K562 (cell line): ENCODE measurements at regions not wholly inside any gene's neighbourhood (a gene's known extent, or its start where the extent isn't known, plus 50 kb on each side); places are given as distances from the start of the nearest gene placed in this dataset.

Experiments
- ATAC-seq: fragments of 200-7000 bp; cut with Tn5 transposase; 3 replicates; pipeline ENCODE4 v1.9.1; 2020; ENCODE audit warnings: moderate library complexity
- BruUV-seq: library from RNA; stranded (reverse); fragments of 400-500 nt; replicated peaks from 2 replicates; lab custom pipeline; 2021; lab: Mats Ljungman, UMichigan
- CTCF ChIA-PET: fragments of 300-600 bp; formaldehyde crosslinking; extraction: SDS; loops from one replicate; lab custom pipeline; 2021; ENCODE audit warnings: low intra/inter-chr PET ratio; lab: Yijun Ruan, JAX
- POLR2A ChIA-PET: fragments of 300-600, 350-650 bp; sonication (Branson Sonifier 250); formaldehyde crosslinking; extraction: SDS; loops from one replicate; lab custom pipeline; 2021; ENCODE audit warnings: antibody characterized with exemption, inconsistent platforms; lab: Yijun Ruan, JAX
- DNase-seq, 4 experiments: peaks; one replicate each; pipeline versions ENCODE4 v3.0.0 to v3.0.0-alpha.2; 2011 to 2018; ENCODE audit warnings: low spot score in 3 of 4, mixed read lengths in 3 of 4; ENCODE audit errors: extremely low read depth in 1 of 4
- FAIRE-seq: peaks from 2 replicates; lab custom pipeline; 2011; peaks lifted over from hg19 to GRCh38; lab: Jason Lieb, UNC
- H2AFZ ChIP-seq: 2 replicates; pipeline ENCODE4 v1.6.0; 2011; ENCODE audit warnings: low read depth, low read length, control low read depth, inconsistent platforms
- H3K27ac ChIP-seq: fragments of 200-600 bp; 3 replicates; pipeline ENCODE4 v1.8.0; 2011; ENCODE audit warnings: low read depth, mild to moderate bottlenecking, control low read depth, inconsistent platforms, low read length, moderate library complexity, mixed read lengths; ENCODE audit errors: extremely low read depth
- H3K27me3 ChIP-seq, 2 experiments: fragments of 300-600 bp in 1 of 2; 2 replicates in 1 of 2; 3 replicates in 1 of 2; pipeline versions ENCODE4 v1.6.0 to v1.8.0; 2011; ENCODE audit warnings: inconsistent platforms in 2 of 2, low read length in 2 of 2, mild to moderate bottlenecking in 1 of 2, mixed read lengths in 1 of 2, moderate library complexity in 1 of 2; ENCODE audit not compliant: control insufficient read depth in 2 of 2, insufficient read depth in 2 of 2
- H3K36me3 ChIP-seq: fragments of 300-600 bp; 3 replicates; pipeline ENCODE4 v1.8.0; 2011; ENCODE audit warnings: mild to moderate bottlenecking, low read length, inconsistent platforms; ENCODE audit not compliant: control insufficient read depth, insufficient read depth
- H3K4me1 ChIP-seq, 2 experiments: fragments of 200-600 bp in 1 of 2; replicated peaks in 1 of 2; 2 replicates in 1 of 2; 3 replicates in 1 of 2; pipeline versions ENCODE4 v1.5.1 to v1.8.0; 2011; ENCODE audit warnings: inconsistent platforms in 2 of 2, low read length in 2 of 2, mild to moderate bottlenecking in 1 of 2, mixed read lengths in 1 of 2, moderate library complexity in 1 of 2; ENCODE audit not compliant: control insufficient read depth in 2 of 2, insufficient read depth in 2 of 2
- H3K4me2 ChIP-seq: 2 replicates; pipeline ENCODE4 v1.6.1; 2011; ENCODE audit warnings: low read length, control low read depth, inconsistent platforms, mixed read lengths; ENCODE audit not compliant: insufficient read depth
- H3K4me3 ChIP-seq: fragments of 200-600 bp; sonication (generic), shearing (Covaris generic); 2 replicates; pipeline ENCODE4 v1.5.1; 2016; ENCODE audit warnings: control low read depth, inconsistent platforms
- H3K79me2 ChIP-seq: fragments of 200-600 bp; 3 replicates; pipeline ENCODE4 v1.8.0; 2011; ENCODE audit warnings: low read length, inconsistent platforms; ENCODE audit not compliant: control insufficient read depth, insufficient read depth
- H3K9ac ChIP-seq, 2 experiments: 2 replicates each; pipeline versions ENCODE4 v1.6.0 to v1.6.1; 2011; ENCODE audit warnings: low read depth in 2 of 2, low read length in 2 of 2, control low read depth in 1 of 2, inconsistent platforms in 1 of 2, mild to moderate bottlenecking in 1 of 2, mixed read lengths in 1 of 2; ENCODE audit not compliant: insufficient read depth in 1 of 2
- H3K9me1 ChIP-seq: one replicate; pipeline ENCODE4 v1.6.0; 2011; ENCODE audit warnings: inconsistent platforms, mild to moderate bottlenecking, low read length, moderate library complexity; ENCODE audit not compliant: control insufficient read depth, insufficient read depth
- H3K9me3 ChIP-seq: replicated peaks from 2 replicates; pipeline ENCODE4 v1.5.1; 2011; ENCODE audit warnings: low read depth, low read length, inconsistent platforms; ENCODE audit not compliant: control insufficient read depth, insufficient read depth
- H4K20me1 ChIP-seq: replicated peaks from 2 replicates; pipeline ENCODE4 v1.6.1; 2011; ENCODE audit warnings: low read length, inconsistent platforms, mixed read lengths; ENCODE audit not compliant: control insufficient read depth, insufficient read depth
- CBFA2T3 ChIP-seq: fragments of 450-650 bp; IDR thresholded peaks from 2 replicates; pipeline ENCODE4 v1.6.1; 2017
- CHD4 ChIP-seq: fragments of 200-600 bp; sonication (generic); IDR thresholded peaks from 3 replicates; pipeline ENCODE4 v1.6.1; 2012; ENCODE audit warnings: low read depth, mild to moderate bottlenecking, mixed read lengths, low read length, inconsistent platforms; ENCODE audit not compliant: insufficient read depth, insufficient replicate concordance, poor library complexity, severe bottlenecking
- DPF2 ChIP-seq: fragments of 450-650 bp; IDR thresholded peaks from 2 replicates; pipeline ENCODE4 v1.6.1; 2016
- ETV1 ChIP-seq: fragments of 450-650 bp; conservative IDR thresholded peaks from 2 replicates; pipeline ENCODE4 v1.6.1; 2016; ENCODE audit warnings: missing genetic modification characterization, control low read depth, low read depth, missing compliant biosample characterization
- HDAC2 ChIP-seq: fragments of 450-650 bp; IDR thresholded peaks from 2 replicates; pipeline ENCODE4 v1.6.1; 2016; ENCODE audit warnings: mild to moderate bottlenecking
- ILK ChIP-seq: fragments of 450-650 bp; IDR thresholded peaks from 2 replicates; pipeline ENCODE4 v1.6.1; 2016; ENCODE audit warnings: missing genetic modification characterization, low read depth, mild to moderate bottlenecking, missing compliant biosample characterization, moderate library complexity, borderline replicate concordance
- KLF16 ChIP-seq: IDR thresholded peaks from 2 replicates; pipeline ENCODE4 v1.6.1; 2016; ENCODE audit warnings: antibody characterized with exemption
- MEF2A ChIP-seq: IDR thresholded peaks from 2 replicates; pipeline ENCODE4 v1.6.1; 2011; ENCODE audit warnings: low read depth, mild to moderate bottlenecking, low read length, moderate library complexity; ENCODE audit not compliant: control insufficient read depth
- MEF2D ChIP-seq: conservative IDR thresholded peaks from 2 replicates; pipeline ENCODE4 v1.6.1; 2016; ENCODE audit warnings: low read depth, missing genetic modification characterization, missing compliant biosample characterization
- NCOR1 ChIP-seq: fragments of 450-650 bp; IDR thresholded peaks from 2 replicates; pipeline ENCODE4 v1.6.1; 2016; ENCODE audit warnings: mild to moderate bottlenecking, moderate library complexity
- POLR2AphosphoS5 ChIP-seq: IDR thresholded peaks from 2 replicates; pipeline ENCODE4 v1.6.1; 2011; ENCODE audit warnings: mild to moderate bottlenecking, low read depth, low read length, moderate library complexity; ENCODE audit not compliant: control insufficient read depth, insufficient read depth
- SIN3A ChIP-seq, 2 experiments: fragments of 150-350 bp in 1 of 2; IDR thresholded peaks; 2 replicates each; pipeline ENCODE4 v1.6.1; 2011 to 2016; ENCODE audit warnings: borderline replicate concordance in 2 of 2, low read depth in 2 of 2, low read length in 2 of 2, mild to moderate bottlenecking in 2 of 2, moderate library complexity in 2 of 2; ENCODE audit not compliant: control insufficient read depth in 1 of 2
- TAL1 ChIP-seq: fragments of 450-650 bp; IDR thresholded peaks from 2 replicates; pipeline ENCODE4 v1.6.1; 2016; ENCODE audit warnings: mild to moderate bottlenecking
- TEAD4 ChIP-seq, 2 experiments: sonication (generic) in 1 of 2; formaldehyde crosslinking in 1 of 2; IDR thresholded peaks; 2 replicates each; pipeline versions ENCODE4 v1.6.1 to v1.8.0; 2012 to 2022; ENCODE audit warnings: borderline replicate concordance in 1 of 2, inconsistent platforms in 1 of 2, low read length in 1 of 2, mild to moderate bottlenecking in 1 of 2, missing genetic modification reagents in 1 of 2
- TRIM24 ChIP-seq, 2 experiments: fragments of 450-650 bp; IDR thresholded peaks; 2 replicates each; pipeline ENCODE4 v1.6.1; 2016
- ZFP36 ChIP-seq: fragments of 150-350 bp; IDR thresholded peaks from 2 replicates; pipeline ENCODE4 v1.6.1; 2018; ENCODE audit warnings: low read length, low read depth; ENCODE audit not compliant: partially characterized antibody
- ZNF384 ChIP-seq: IDR thresholded peaks from 2 replicates; pipeline ENCODE4 v1.6.1; 2012; ENCODE audit warnings: low read depth, low read length, improper control_type of control experiment
- ZNF609 ChIP-seq: sonication (generic); formaldehyde crosslinking; IDR thresholded peaks from 2 replicates; pipeline ENCODE4 v1.8.1; 2023; ENCODE audit warnings: missing genetic modification reagents, mild to moderate bottlenecking, borderline replicate concordance
- ZNF696 ChIP-seq: fragments of 250-450 bp; sonication (Bioruptor Pico); conservative IDR thresholded peaks from 2 replicates; pipeline ENCODE4 v1.4.0; 2020; ENCODE audit warnings: mild to moderate bottlenecking, moderate library complexity
- WGBS: fragments of 100-300 bp; shearing (Covaris generic); methylation state at CpG from one replicate; pipeline ENCODE4 v1.1.6; 2016; ENCODE audit warnings: low coverage, mixed read lengths; ENCODE audit not compliant: insufficient coverage; ENCODE audit errors: missing lambda C conversion rate; 5-methylcytosine and 5-hydroxymethylcytosine counted together
- in situ Hi-C: fragments of 300-500 bp; cut with MboI; formaldehyde crosslinking; loops from 4 replicates; pipeline ENCODE4 v1.15.0; 2018; ENCODE audit warnings: inconsistent platforms, mixed read lengths
- intact Hi-C: fragments of 100-400 bp; cut with micrococcal nuclease; formaldehyde crosslinking; loops from 2 replicates; pipeline ENCODE4 v1.14.2; 2022

- Histone ChIP-seq H2AFZ (no peak overlapping the region), H3K4me1 (peaks cover 4 to 10% of the 10 kb centered on the region in 2 experiments; a peak in 3 of 5 replicates), H3K36me3 (no peaks in the 10 kb centered on the region), H3K9me3 (no peaks in the 10 kb centered on the region), H3K27ac (no peak overlapping the region), H3K4me2 (no peak overlapping the region), H3K79me2 (no peaks in the 10 kb centered on the region), H3K9me1 (no peaks in the 10 kb centered on the region), H3K9ac (peak overlapping the region in 1 of 2 experiments; percentile 26; a peak in 1 of 4 replicates), H3K27me3 (no peaks in the 10 kb centered on the region), H4K20me1 (no peaks in the 10 kb centered on the region), H3K4me3 (no peak overlapping the region)
- intact Hi-C loops = no loop called here
- FAIRE-seq (peak; percentile 59), ATAC-seq (peak; percentile 93), DNase-seq (peak in 2 of 4 experiments; percentile 63 to 66)
- BruUV-seq = no TSS peak
- WGBS = 0% methylated on average over 1 of the region's 1 CpG
- ChIA-PET POLR2A (interaction anchor here (0.8 to 1.5 kb wide), 3 partner anchors 11 to 312 kb away, joined by 4 to 5 read pairs (median 5); no protein-coding TSS in a partner anchor), CTCF (no interaction called here)
- in situ Hi-C loops = no loop called here
- TF ChIP-seq SIN3A (IDR thresholded peaks at IDR 0.05; ENCODE audit: borderline replicate concordance in 2 of 2, control insufficient read depth in 1 of 2, low read depth in 2 of 2, low read length in 2 of 2) (no peak), TAL1 (peak; percentile 73), HDAC2 (peak; percentile 83), MEF2D (tag) (no peak), NCOR1 (peak; percentile 57), ZNF696 (CRISPR knock-in tag) (no peak), ZNF609 (CRISPR knock-in tag) (no peak), POLR2AphosphoS5 (peak; percentile 45; the same call in 1 of the 2 replicates), CHD4 (no peak), MEF2A (no peak), ILK (tag) (no peak), TEAD4 (IDR thresholded peaks at IDR 0.05; ENCODE audit: low read length) (peak; percentile 79), TEAD4 (CRISPR knock-in tag; IDR thresholded peaks at IDR 0.05; ENCODE audit: borderline replicate concordance) (no peak), ZNF384 (peak; percentile 88), CBFA2T3 (peak; percentile 87), ETV1 (tag) (peak; percentile 51; the same call in 1 of the 2 replicates), KLF16 (peak; percentile 58), DPF2 (peak; percentile 81), TRIM24 (IDR thresholded peaks at IDR 0.05) (peak; percentile 41 to 61; a peak in 3 of 4 replicates), ZFP36 (no peak)
These were observed 85.8 kb downstream of the PHAX start for GRCh38 chr5:126686451-126687126.
